SK-MEL-5 (cell line): ENCODE measurements at regions not wholly inside any gene's neighbourhood (a gene's known extent, or its start where the extent isn't known, plus 50 kb on each side); places are given as distances from the start of the nearest gene placed in this dataset.
A peak's percentile ranks its signal among the peaks of the same experiment; 100 is the strongest.
"Not testable (repeated sequence)": the region's sequence is repeated elsewhere in the genome, so short reads cannot be mapped to it uniquely, and the experiment has no call there.

Experiments used
- DNase-seq: peaks from one replicate; pipeline ENCODE4 v3.0.0-alpha.2; 2016; ENCODE audit warnings: low read depth, low spot score
- in situ Hi-C: cut with HindIII; loops from 2 replicates; pipeline ENCODE4 v1.10.0; 2016; ENCODE audit warnings: low sequenced_read_pairs, high pct_unique_total_duplicates, low pct_unique_long_range_greater_than_20kb

DNA sequence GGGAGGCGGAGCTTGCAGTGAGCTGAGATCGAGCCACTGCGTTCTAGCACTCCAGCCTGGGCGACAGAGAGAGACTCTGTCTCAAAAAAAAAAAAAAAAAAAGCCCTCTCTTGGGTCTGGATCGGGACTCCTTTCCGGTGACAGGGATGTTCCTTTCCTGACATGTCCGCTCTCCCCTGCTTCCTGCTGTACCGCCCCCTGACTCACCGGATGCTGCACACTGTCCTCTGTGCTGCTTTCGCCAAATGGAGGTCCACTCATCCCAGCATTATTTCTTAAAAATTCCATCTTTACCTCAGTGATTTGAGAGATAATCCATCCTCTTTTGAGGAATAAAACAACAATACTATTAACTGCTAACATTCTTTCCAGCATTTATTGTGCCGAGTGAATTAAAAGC is 113.8 kb upstream of the EEPD1 start:
- in situ Hi-C loops = no loop called here
- no peak for DNase-seq

DNA sequence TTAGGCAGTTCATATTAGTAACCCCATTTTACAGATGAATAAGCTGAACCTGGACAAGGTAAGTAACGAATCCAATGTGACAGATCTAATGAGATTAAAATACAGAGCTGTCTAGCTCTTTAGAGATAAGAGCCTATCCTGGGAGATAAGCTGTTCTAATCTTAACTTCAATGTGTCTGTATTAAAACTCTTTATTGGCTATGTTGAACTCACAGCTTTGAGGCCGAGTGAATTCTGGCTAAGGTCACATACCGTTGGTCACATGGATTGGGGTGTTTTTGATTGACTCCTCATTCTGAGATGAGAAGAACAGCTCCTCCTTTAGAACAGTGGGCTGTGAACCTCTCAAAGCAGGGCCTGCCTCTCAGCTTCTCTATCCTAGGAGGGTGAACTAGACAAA is 113.4 kb upstream of the EEPD1 start:
- in situ Hi-C loops = no loop called here

DNA sequence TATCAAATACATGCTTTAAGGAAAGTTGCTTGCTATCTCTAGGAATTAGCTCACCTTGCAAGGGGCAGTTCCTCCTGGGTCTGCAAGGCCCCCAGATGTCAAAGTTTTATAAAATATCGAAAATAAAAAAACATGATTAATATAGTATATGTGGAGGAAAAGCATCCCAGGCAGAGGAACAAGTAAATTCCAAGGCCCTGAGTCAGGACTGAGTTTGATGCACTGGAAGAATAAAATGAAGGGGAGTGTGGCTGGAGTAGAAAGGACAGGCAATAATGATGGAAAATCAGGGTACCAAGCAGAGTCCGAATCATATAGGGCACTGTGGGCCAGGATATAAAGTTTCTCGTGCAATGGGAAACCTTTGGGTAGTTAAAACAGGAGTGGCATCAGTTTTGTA is 112.4 kb upstream of the EEPD1 start:
- DNase-seq = no peak
- in situ Hi-C loops = no loop called here

More for the DNA sequence above, 113.4 kb upstream of the EEPD1 start:
- no peak for DNase-seq

DNA sequence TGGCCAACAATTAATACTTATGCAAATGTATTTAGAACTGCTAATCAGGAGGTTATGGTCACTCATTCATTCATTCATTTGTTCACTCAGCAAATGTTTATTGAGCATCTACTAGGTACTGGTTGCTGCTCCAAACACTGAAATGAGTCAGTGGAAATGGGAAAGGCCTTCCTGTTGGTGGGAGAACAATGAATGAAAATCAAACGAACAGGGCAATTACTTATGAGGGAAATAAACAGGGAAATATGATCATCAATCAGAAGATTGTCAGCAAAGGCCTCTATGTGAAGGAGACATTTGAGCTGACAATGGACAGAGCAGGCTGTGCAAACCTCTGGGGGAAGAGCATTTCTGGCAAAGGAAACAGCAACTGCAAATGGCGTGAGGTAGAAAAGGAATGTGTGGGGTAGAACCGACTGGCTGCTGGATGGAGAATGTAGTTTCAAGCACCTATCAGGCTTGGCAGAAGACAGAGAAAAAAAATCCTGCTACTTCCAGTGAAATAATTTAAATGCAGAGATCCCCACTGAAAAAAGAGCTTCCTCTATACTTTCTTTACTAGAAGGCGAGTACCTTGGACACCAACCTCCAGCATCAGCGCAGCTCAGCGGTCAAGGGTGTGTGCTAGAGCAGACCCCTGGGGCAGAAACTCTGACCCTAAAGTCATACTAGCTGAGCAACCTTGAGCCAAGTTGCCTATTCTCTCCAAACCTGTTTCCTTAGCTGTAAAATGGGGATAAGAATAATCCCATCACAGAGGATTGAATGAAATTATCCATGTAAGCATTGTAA is 108.8 kb upstream of the EEPD1 start:
- in situ Hi-C loops = no loop called here
- DNase-seq = no peak

DNA sequence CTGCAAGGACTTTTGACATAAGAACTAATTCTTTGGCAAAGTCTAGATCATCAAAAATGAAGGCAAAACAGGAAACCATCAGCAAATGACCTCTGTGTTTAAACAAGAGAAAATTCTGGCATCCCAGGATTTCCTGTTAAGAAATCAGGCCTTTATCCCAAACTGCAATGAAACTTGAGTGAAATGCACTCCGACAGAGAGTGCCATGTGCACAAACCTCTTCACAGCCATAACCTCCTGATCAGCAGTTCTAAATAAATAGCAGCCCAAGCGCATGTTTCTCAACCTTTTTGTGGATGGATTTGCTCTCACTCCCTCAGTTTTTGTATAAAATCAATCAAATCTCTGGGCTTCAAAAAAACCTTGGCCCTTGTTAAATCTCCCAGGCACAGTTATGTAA is 107.7 kb upstream of the EEPD1 start:
- DNase-seq = no peak
- in situ Hi-C loops = no loop called here

DNA sequence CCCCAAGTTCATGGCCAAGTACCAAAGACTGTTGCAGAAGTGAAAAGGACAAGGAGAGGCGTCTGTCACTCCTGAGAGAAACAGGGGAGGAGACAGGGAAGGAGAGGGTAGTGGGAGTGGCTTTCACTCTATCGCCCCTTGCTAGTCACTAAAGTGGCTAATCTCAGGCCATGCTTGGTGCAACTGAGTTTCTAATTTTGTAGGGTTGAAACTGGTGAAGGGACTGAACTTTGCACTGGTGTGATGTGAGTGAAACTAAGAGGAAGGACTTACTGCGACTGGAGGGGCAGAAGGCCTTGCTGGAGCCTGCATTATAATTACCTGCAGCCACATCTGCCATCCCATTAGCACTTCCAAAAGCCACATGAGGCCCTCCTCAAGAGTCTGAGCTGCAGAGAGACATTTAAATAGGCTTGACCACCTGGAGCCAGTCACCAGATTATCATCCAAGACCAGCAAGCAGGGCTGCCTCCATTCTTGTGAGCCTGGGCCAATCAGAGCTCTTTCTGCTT is 107.2 kb upstream of the EEPD1 start:
- in situ Hi-C loops = no loop called here

GRCh38 chr7:36047091-36047658 is 105.9 kb upstream of the EEPD1 start:
- in situ Hi-C loops = no loop called here
- peak; percentile 66 for DNase-seq

More for the DNA sequence above, 107.2 kb upstream of the EEPD1 start:
- DNase-seq = no peak

DNA sequence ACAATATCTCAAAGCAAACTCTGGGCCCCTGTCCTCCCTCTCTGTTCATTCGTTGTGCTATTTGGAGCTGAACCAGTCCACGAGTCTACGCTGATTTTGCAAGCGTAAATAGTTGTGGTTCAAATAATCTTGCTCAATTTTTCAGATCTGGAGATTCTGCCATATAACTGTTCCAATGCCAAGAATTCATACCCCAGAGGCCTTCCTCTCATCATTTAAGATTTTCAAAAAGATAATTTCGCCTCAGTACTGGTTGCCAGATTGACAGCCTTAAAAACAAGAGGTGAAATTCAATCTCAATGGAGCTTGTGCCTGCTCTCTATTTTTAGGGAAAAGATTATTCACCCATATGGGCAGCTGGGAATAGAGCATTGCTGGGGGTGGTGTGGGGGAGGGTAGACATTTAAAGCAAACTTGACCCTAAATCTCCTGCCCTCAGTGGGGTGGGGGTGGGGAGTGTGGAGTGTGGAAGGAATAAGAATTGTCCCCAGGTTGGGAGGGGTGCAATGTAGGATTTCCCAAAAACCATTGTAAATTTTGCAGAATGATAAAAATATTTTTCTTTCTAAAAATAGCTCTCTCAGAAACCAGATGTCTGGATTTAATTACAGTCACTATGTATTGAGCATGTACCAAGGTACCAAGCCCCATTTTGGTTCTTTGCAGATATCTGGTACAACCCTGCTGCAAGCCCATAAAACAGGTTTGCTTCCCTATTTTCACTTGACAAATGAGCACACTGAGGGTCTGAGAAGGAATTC is 104.7 kb upstream of the EEPD1 start:
- in situ Hi-C loops = no loop called here
- peak; percentile 70 for DNase-seq

DNA sequence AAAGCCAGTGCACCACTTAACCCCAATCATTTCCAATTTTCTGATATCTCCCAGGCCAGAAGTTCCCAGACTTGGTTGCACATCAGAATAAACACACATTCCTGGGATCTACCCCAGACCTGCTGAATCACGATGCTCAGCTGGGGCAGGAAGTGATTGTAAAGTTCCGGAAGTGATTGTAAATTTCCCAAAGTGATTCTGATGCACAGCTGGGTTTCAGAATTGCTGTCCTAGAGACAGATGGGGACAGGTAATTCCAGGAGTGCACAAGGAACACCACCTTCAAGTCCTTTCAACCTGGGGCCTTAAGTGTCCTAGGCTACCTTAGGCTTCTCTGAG is 104.2 kb upstream of the EEPD1 start:
- in situ Hi-C loops = no loop called here
- DNase-seq = no peak

DNA sequence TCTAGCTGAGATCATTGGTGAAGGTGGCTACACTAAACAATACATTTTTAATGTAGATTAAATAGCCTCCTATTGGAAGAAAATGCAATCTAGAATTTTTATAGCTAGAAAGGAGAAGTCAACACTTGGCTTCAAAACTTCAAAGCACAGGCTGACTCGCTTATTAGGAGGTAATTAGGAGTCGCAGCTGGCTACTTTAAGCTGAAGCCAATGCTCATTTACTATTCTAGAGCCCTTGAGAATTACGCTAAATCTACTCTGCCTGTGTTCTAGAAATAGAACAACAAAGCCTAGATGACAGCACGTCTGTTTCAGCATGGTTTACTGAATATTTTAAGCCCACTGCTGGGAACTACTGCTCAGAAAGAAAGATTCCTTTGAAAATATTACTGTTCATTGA is 101.6 kb upstream of the EEPD1 start:
- DNase-seq = no peak
- in situ Hi-C loops = no loop called here

DNA sequence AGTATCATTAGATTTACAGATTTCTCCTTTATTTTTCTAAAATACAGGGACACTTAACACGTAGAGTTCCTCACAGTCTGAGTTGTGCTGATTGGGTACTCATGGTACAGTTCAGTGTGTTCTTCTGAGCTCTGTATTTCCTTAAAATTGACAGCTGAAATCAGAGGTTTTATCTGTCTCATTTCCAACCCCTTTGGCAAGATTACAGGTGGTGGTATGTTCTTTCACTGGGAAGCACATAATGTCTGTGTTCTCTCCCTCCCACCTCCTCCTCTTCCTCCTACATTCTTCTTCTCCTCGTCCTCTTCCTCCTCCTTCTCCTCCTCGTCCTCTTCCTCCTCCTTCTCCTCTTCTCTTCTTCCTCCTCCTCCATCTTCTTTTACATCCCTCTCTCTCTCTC is 99.5 kb upstream of the EEPD1 start:
- DNase-seq = no peak
- in situ Hi-C loops = no loop called here

- in situ Hi-C loops = no loop called here
- no peak for DNase-seq
These were observed 98.4 kb upstream of the EEPD1 start for GRCh38 chr7:36054637-36055036.

- in situ Hi-C loops = no loop called here
- DNase-seq = no peak
These were observed 97.8 kb upstream of the EEPD1 start for GRCh38 chr7:36055207-36055606.

- in situ Hi-C loops = no loop called here
- DNase-seq = no peak
These were observed 95.7 kb upstream of the EEPD1 start for GRCh38 chr7:36057323-36057722.

DNA sequence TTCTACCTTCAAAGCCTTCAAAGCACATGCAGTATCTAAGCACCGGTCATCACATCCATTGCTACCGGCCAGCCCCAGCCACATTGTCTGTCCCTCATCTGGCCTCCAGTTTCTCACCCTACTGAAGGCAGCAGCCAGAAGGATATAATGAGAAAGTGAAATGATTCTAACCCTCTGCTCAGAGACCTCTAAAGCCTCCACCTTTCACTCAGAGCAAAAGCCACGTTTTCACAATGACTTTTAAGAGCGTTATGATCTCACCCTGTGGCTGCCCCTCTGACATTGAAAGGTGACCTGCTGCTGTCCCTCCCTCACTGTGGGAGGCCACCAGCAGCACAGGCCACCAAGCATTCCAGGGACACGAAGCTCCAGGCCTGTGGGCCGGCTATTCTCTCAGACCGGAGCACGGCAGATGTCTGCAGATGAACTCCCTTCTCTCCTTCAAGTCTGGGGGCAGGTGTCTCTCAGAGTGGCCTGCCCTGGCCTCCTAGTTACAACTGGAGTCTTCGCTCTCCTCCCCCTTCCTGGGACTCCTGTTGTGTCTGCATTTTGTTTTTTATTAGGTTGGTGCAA is 94.9 kb upstream of the EEPD1 start:
- in situ Hi-C loops = no loop called here
- no peak for DNase-seq

GRCh38 chr7:36060388-36060787 is 92.7 kb upstream of the EEPD1 start:
- in situ Hi-C loops, DNase-seq: not testable (repeated sequence)

DNA sequence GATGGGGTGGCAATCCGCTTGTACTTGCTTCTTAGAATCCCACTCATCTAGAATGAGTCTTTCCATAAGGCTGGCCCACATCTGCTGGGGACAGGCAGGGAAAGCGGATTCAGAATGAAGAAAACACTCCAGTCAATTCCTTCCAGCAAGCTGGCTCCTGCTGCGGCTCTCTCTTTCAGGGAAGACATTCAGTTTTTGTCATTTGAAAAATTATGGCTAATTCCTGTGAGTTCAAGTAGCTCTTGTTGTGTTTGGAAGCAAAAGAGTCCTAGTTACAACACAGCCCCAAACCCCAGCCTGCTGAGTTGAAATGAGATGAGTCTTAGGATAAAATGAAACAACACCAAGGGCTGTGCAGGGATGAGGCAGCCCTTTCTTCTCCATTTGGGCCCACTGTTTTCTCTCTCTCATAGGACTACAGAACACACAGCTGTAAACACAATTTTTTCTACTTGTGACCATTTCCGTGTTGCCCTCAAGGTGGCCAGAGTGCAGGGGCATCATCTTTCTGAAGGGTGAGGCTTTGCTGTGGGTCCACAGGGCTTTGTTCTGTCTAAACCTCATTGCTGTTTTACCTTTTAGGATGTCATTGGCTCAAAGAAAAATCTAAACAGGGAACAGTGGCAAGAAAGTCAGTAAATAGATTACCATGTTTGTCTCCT is 90.8 kb upstream of the EEPD1 start:
- in situ Hi-C loops = no loop called here
- no peak for DNase-seq

GRCh38 chr7:36064676-36065075 is 88.4 kb upstream of the EEPD1 start:
- no peak for DNase-seq
- in situ Hi-C loops = no loop called here
